Peyer's patch (tissue), 4 donors: ENCODE measurements at regions not wholly inside any gene's neighbourhood (a gene's known extent, or its start where the extent isn't known, plus 50 kb on each side); places are given as distances from the start of the nearest gene placed in this dataset.

Experiments used
- POLR2A ChIP-seq, 2 donors: fragments of 450-650 bp; IDR thresholded peaks; one replicate each; pipeline ENCODE4 v1.5.1; 2017; ENCODE audit warnings: antibody characterized with exemption in 2 of 2, mild to moderate bottlenecking in 2 of 2, moderate library complexity in 2 of 2
- TF ChIP-seq, protein P1 (sequence below), 6 experiments: fragments of 450-650 bp in 4 of 6; fragments of 200-600 bp in 2 of 6; sonication (generic) in 1 of 6; IDR thresholded peaks; one replicate each; pipeline ENCODE4 v1.5.1; 2017 to 2019; ENCODE audit warnings: antibody characterized with exemption in 6 of 6, mild to moderate bottlenecking in 3 of 6, moderate library complexity in 1 of 6

DNA sequence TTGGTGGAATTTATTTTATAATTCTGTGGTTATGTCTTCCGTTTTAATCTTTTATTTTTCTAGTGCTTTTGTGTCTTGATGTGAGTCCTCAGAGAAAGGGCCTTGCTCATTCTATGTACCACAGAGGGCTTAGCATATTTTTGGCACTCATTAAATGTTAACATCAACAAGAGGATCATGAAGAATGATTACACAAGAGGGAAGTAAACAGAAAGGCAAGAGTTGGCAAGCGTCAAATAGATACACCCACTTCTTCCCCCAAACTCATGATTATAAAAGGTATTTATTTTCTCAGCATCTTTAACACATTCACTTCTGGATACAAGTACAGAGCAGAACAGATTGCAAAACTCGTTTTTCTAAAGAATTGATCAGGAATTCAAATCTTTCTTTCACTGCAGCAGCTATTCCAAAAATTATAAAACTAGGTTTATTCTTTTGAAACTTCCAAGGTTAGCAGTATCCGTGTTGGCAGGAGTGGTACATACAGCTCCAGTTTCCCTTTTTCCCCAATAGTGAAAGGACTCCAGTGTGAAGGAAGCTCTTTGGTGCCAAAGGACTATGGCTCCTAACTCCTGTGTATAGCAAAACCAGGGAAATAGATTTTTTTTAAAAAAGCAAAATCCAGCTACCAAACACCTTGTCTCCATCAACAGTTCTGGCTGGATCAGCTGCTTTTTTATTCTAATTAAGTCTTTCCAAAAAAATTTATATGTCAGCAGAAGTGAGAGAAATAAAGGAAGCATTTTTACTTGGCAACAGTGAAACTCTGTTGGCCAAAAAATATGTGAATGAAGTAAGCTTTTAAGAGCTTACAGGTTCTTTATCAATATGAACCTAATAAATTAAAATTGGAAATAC, 221.9 kb downstream of the ADGRG6 start:
- TF ChIP-seq, protein P1, sequence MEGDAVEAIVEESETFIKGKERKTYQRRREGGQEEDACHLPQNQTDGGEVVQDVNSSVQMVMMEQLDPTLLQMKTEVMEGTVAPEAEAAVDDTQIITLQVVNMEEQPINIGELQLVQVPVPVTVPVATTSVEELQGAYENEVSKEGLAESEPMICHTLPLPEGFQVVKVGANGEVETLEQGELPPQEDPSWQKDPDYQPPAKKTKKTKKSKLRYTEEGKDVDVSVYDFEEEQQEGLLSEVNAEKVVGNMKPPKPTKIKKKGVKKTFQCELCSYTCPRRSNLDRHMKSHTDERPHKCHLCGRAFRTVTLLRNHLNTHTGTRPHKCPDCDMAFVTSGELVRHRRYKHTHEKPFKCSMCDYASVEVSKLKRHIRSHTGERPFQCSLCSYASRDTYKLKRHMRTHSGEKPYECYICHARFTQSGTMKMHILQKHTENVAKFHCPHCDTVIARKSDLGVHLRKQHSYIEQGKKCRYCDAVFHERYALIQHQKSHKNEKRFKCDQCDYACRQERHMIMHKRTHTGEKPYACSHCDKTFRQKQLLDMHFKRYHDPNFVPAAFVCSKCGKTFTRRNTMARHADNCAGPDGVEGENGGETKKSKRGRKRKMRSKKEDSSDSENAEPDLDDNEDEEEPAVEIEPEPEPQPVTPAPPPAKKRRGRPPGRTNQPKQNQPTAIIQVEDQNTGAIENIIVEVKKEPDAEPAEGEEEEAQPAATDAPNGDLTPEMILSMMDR (IDR thresholded peaks at IDR 0.05) = no peak
- TF ChIP-seq POLR2A (IDR thresholded peaks at IDR 0.05) = no peak
